Panc1 (cell line): ENCODE measurements at regions not wholly inside any gene's neighbourhood (a gene's known extent, or its start where the extent isn't known, plus 50 kb on each side); places are given as distances from the start of the nearest gene placed in this dataset.

Experiments used
- CTCF ChIP-seq: fragments of 450-650 bp; IDR thresholded peaks from 2 replicates; pipeline ENCODE4 v1.5.1; 2017; ENCODE audit warnings: mild to moderate bottlenecking
- POLR2AphosphoS5 ChIP-seq: IDR thresholded peaks from 2 replicates; pipeline ENCODE4 v1.6.1; 2012; ENCODE audit warnings: mild to moderate bottlenecking, low read depth, low read length, moderate library complexity
- SIN3A ChIP-seq: IDR thresholded peaks from 2 replicates; pipeline ENCODE4 v1.6.1; 2012; ENCODE audit warnings: low read depth, mild to moderate bottlenecking, low read length, moderate library complexity, borderline replicate concordance; ENCODE audit not compliant: insufficient read depth

- TF ChIP-seq CTCF = no peak
- no peak for TF ChIP-seq POLR2AphosphoS5
- TF ChIP-seq SIN3A = no peak
These were observed 50.4 kb upstream of the ENPP7 start for GRCh38 chr17:79680318-79680695.
